OCI-LY3 (cell line): ENCODE measurements at regions not wholly inside any gene's neighbourhood (a gene's known extent, or its start where the extent isn't known, plus 50 kb on each side); places are given as distances from the start of the nearest gene placed in this dataset.
"Not testable (repeated sequence)": the region's sequence is repeated elsewhere in the genome, so short reads cannot be mapped to it uniquely, and the experiment has no call there.

Experiments
- H2AFZ ChIP-seq: fragments of 200-600, 300-600 bp; shearing (Covaris generic); 2 replicates; pipeline ENCODE4 v1.6.0; 2014; ENCODE audit warnings: antibody characterized with exemption, low read depth, low read length
- H3K27ac ChIP-seq: fragments of 200-600, 300-600 bp; sonication (generic); 2 replicates; pipeline ENCODE4 v1.5.1; 2014; ENCODE audit warnings: mild to moderate bottlenecking, low read length, moderate library complexity, mixed read lengths
- H3K27me3 ChIP-seq: fragments of 200-600, 300-600 bp; sonication (generic); 2 replicates; pipeline ENCODE4 v1.6.1; 2014; ENCODE audit warnings: low read depth, low read length, mixed read lengths
- H3K36me3 ChIP-seq: fragments of 200-600, 300-600 bp; sonication (generic); replicated peaks from 2 replicates; pipeline ENCODE3; 2014; ENCODE audit warnings: low read depth, low read length, mixed read lengths
- H3K4me1 ChIP-seq: fragments of 300-600, 200-600 bp; sonication (generic); 2 replicates; pipeline ENCODE4 v1.6.1; 2014; ENCODE audit warnings: low read length, mixed read lengths
- H3K4me2 ChIP-seq: fragments of 200-600, 300-600 bp; sonication (generic); 2 replicates; pipeline ENCODE4 v1.6.1; 2014; ENCODE audit warnings: low read length, mixed read lengths
- H3K4me3 ChIP-seq: fragments of 300-600, 200-600 bp; sonication (generic); 2 replicates; pipeline ENCODE4 v1.5.1; 2014; ENCODE audit warnings: antibody characterized with exemption, mild to moderate bottlenecking, low read length, moderate library complexity
- H3K79me2 ChIP-seq: fragments of 300-600, 200-600 bp; shearing (Covaris generic); 2 replicates; pipeline ENCODE4 v1.6.1; 2014; ENCODE audit warnings: mild to moderate bottlenecking, low read length, mixed read lengths
- H3K9ac ChIP-seq: fragments of 300-600, 200-600 bp; shearing (Covaris generic); 2 replicates; pipeline ENCODE4 v1.6.0; 2014; ENCODE audit warnings: mild to moderate bottlenecking, low read length, moderate library complexity
- H3K9me3 ChIP-seq: fragments of 200-600, 300-600 bp; shearing (Covaris generic); 2 replicates; pipeline ENCODE4 v1.6.1; 2014; ENCODE audit warnings: low read length, mixed read lengths; ENCODE audit not compliant: insufficient read depth
- H4K20me1 ChIP-seq: fragments of 200-600, 300-600 bp; sonication (generic); 2 replicates; pipeline ENCODE4 v1.6.1; 2016; ENCODE audit warnings: low read length, mixed read lengths; ENCODE audit not compliant: insufficient read depth
- CTCF ChIP-seq: fragments of 200-600, 300-600 bp; sonication (generic); IDR thresholded peaks from 2 replicates; pipeline ENCODE4 v1.5.1; 2014; ENCODE audit warnings: antibody characterized with exemption, low read length, low read depth
- EZH2phosphoT487 ChIP-seq: fragments of 200-600 bp; shearing (Covaris generic); IDR thresholded peaks from 2 replicates; pipeline ENCODE4 v1.6.1; 2018; ENCODE audit warnings: antibody characterized with exemption, mixed run types, low read depth

GRCh38 chrX:71822314-71822713, 59.2 kb downstream of the CXorf49B start:
- not testable (repeated sequence) for H3K4me1 ChIP-seq, H3K4me3 ChIP-seq, H3K27me3 ChIP-seq, H3K9ac ChIP-seq, H3K27ac ChIP-seq, H3K79me2 ChIP-seq, H4K20me1 ChIP-seq, H3K9me3 ChIP-seq, H3K36me3 ChIP-seq, H2AFZ ChIP-seq, H3K4me2 ChIP-seq

GRCh38 chrX:71823391-71824057, 60.4 kb downstream of the CXorf49B start:
- H3K27ac ChIP-seq, result no peak overlapping the region
- 0 out of 2 replicates have a peak overlapping the region, but pooled peaks have one; percentile 24 for H3K4me2 ChIP-seq
- H2AFZ ChIP-seq, result no peak overlapping the region
- no peaks in the 10 kb centered on the region for H3K27me3 ChIP-seq
- H3K4me3 ChIP-seq, result no peak overlapping the region
- no peak overlapping the region for H3K9ac ChIP-seq
- no peaks in the 10 kb centered on the region for H3K36me3 ChIP-seq
- peaks cover 9% of the 10 kb centered on the region; the same call in 1 of the 2 replicates for H3K4me1 ChIP-seq
- TF ChIP-seq CTCF (no peak), EZH2phosphoT487 (no peak)
- H3K9me3 ChIP-seq, result no peaks in the 10 kb centered on the region
- no peaks in the 10 kb centered on the region for H3K79me2 ChIP-seq
- no peaks in the 10 kb centered on the region for H4K20me1 ChIP-seq

- Histone ChIP-seq H3K4me3 (no peak overlapping the region), H3K4me1 (peaks cover 5% of the 10 kb centered on the region; the same call in 1 of the 2 replicates), H3K27ac (no peak overlapping the region), H3K4me2 (no peak overlapping the region), H3K27me3 (no peaks in the 10 kb centered on the region), H3K79me2 (no peaks in the 10 kb centered on the region), H3K9me3 (no peaks in the 10 kb centered on the region), H2AFZ (no peak overlapping the region), H3K9ac (no peak overlapping the region), H3K36me3 (no peaks in the 10 kb centered on the region), H4K20me1 (no peaks in the 10 kb centered on the region)
- TF ChIP-seq CTCF (no peak), EZH2phosphoT487 (no peak)
Measured at GRCh38 chrX:71828086-71828485, 64.9 kb downstream of the CXorf49B start.

GRCh38 chrX:71838092-71838491, 72.6 kb upstream of the NHSL2 start:
- H3K9me3 ChIP-seq, H2AFZ ChIP-seq, H3K9ac ChIP-seq, H3K4me3 ChIP-seq, H3K27ac ChIP-seq, H3K79me2 ChIP-seq, H3K4me2 ChIP-seq, H3K36me3 ChIP-seq, H4K20me1 ChIP-seq, H3K4me1 ChIP-seq, H3K27me3 ChIP-seq: not testable (repeated sequence)

- Histone ChIP-seq H3K4me3 (no peak overlapping the region), H3K4me1 (no peaks in the 10 kb centered on the region), H3K4me2 (no peak overlapping the region), H3K27ac (no peak overlapping the region), H3K27me3 (no peaks in the 10 kb centered on the region), H4K20me1 (no peaks in the 10 kb centered on the region), H3K9me3 (no peaks in the 10 kb centered on the region), H3K79me2 (no peaks in the 10 kb centered on the region), H2AFZ (no peak overlapping the region), H3K9ac (no peak overlapping the region), H3K36me3 (no peaks in the 10 kb centered on the region)
- no peak for TF ChIP-seq EZH2phosphoT487
- TF ChIP-seq CTCF, result no peak
Measured at GRCh38 chrX:71846429-71846828, 64.2 kb upstream of the NHSL2 start.
